K562 (cell line): ENCODE measurements at regions not wholly inside any gene's neighbourhood (a gene's known extent, or its start where the extent isn't known, plus 50 kb on each side); places are given as distances from the start of the nearest gene placed in this dataset.

Experiments used
- ATAC-seq: fragments of 200-7000 bp; cut with Tn5 transposase; 3 replicates; pipeline ENCODE4 v1.9.1; 2020; ENCODE audit warnings: moderate library complexity
- BruUV-seq: library from RNA; stranded (reverse); fragments of 400-500 nt; replicated peaks from 2 replicates; lab custom pipeline; 2021; lab: Mats Ljungman, UMichigan
- CTCF ChIA-PET: fragments of 300-600 bp; formaldehyde crosslinking; extraction: SDS; loops from one replicate; lab custom pipeline; 2021; ENCODE audit warnings: low intra/inter-chr PET ratio; lab: Yijun Ruan, JAX
- POLR2A ChIA-PET: fragments of 300-600, 350-650 bp; sonication (Branson Sonifier 250); formaldehyde crosslinking; extraction: SDS; loops from one replicate; lab custom pipeline; 2021; ENCODE audit warnings: antibody characterized with exemption, inconsistent platforms; lab: Yijun Ruan, JAX
- DNase-seq, 4 experiments: peaks; one replicate each; pipeline versions ENCODE4 v3.0.0 to v3.0.0-alpha.2; 2011 to 2018; ENCODE audit warnings: low spot score in 3 of 4, mixed read lengths in 3 of 4; ENCODE audit errors: extremely low read depth in 1 of 4
- FAIRE-seq: peaks from 2 replicates; lab custom pipeline; 2011; peaks lifted over from hg19 to GRCh38; lab: Jason Lieb, UNC
- H2AFZ ChIP-seq: 2 replicates; pipeline ENCODE4 v1.6.0; 2011; ENCODE audit warnings: low read depth, low read length, control low read depth, inconsistent platforms
- H3K27ac ChIP-seq: fragments of 200-600 bp; 3 replicates; pipeline ENCODE4 v1.8.0; 2011; ENCODE audit warnings: low read depth, mild to moderate bottlenecking, control low read depth, inconsistent platforms, low read length, moderate library complexity, mixed read lengths; ENCODE audit errors: extremely low read depth
- H3K27me3 ChIP-seq, 2 experiments: fragments of 300-600 bp in 1 of 2; 2 replicates in 1 of 2; 3 replicates in 1 of 2; pipeline versions ENCODE4 v1.6.0 to v1.8.0; 2011; ENCODE audit warnings: inconsistent platforms in 2 of 2, low read length in 2 of 2, mild to moderate bottlenecking in 1 of 2, mixed read lengths in 1 of 2, moderate library complexity in 1 of 2; ENCODE audit not compliant: control insufficient read depth in 2 of 2, insufficient read depth in 2 of 2
- H3K36me3 ChIP-seq: fragments of 300-600 bp; 3 replicates; pipeline ENCODE4 v1.8.0; 2011; ENCODE audit warnings: mild to moderate bottlenecking, low read length, inconsistent platforms; ENCODE audit not compliant: control insufficient read depth, insufficient read depth
- H3K4me1 ChIP-seq, 2 experiments: fragments of 200-600 bp in 1 of 2; replicated peaks in 1 of 2; 2 replicates in 1 of 2; 3 replicates in 1 of 2; pipeline versions ENCODE4 v1.5.1 to v1.8.0; 2011; ENCODE audit warnings: inconsistent platforms in 2 of 2, low read length in 2 of 2, mild to moderate bottlenecking in 1 of 2, mixed read lengths in 1 of 2, moderate library complexity in 1 of 2; ENCODE audit not compliant: control insufficient read depth in 2 of 2, insufficient read depth in 2 of 2
- H3K4me2 ChIP-seq: 2 replicates; pipeline ENCODE4 v1.6.1; 2011; ENCODE audit warnings: low read length, control low read depth, inconsistent platforms, mixed read lengths; ENCODE audit not compliant: insufficient read depth
- H3K4me3 ChIP-seq: fragments of 200-600 bp; sonication (generic), shearing (Covaris generic); 2 replicates; pipeline ENCODE4 v1.5.1; 2016; ENCODE audit warnings: control low read depth, inconsistent platforms
- H3K79me2 ChIP-seq: fragments of 200-600 bp; 3 replicates; pipeline ENCODE4 v1.8.0; 2011; ENCODE audit warnings: low read length, inconsistent platforms; ENCODE audit not compliant: control insufficient read depth, insufficient read depth
- H3K9ac ChIP-seq, 2 experiments: 2 replicates each; pipeline versions ENCODE4 v1.6.0 to v1.6.1; 2011; ENCODE audit warnings: low read depth in 2 of 2, low read length in 2 of 2, control low read depth in 1 of 2, inconsistent platforms in 1 of 2, mild to moderate bottlenecking in 1 of 2, mixed read lengths in 1 of 2; ENCODE audit not compliant: insufficient read depth in 1 of 2
- H3K9me1 ChIP-seq: one replicate; pipeline ENCODE4 v1.6.0; 2011; ENCODE audit warnings: inconsistent platforms, mild to moderate bottlenecking, low read length, moderate library complexity; ENCODE audit not compliant: control insufficient read depth, insufficient read depth
- H3K9me3 ChIP-seq: replicated peaks from 2 replicates; pipeline ENCODE4 v1.5.1; 2011; ENCODE audit warnings: low read depth, low read length, inconsistent platforms; ENCODE audit not compliant: control insufficient read depth, insufficient read depth
- H4K20me1 ChIP-seq: replicated peaks from 2 replicates; pipeline ENCODE4 v1.6.1; 2011; ENCODE audit warnings: low read length, inconsistent platforms, mixed read lengths; ENCODE audit not compliant: control insufficient read depth, insufficient read depth
- HDAC1 ChIP-seq, 2 experiments: fragments of 450-650 bp; IDR thresholded peaks; 2 replicates each; pipeline ENCODE4 v1.6.1; 2016 to 2017; ENCODE audit warnings: inconsistent platforms in 1 of 2, mild to moderate bottlenecking in 1 of 2, moderate library complexity in 1 of 2
- KAT8 ChIP-seq: fragments of 450-650 bp; IDR thresholded peaks from 2 replicates; pipeline ENCODE4 v1.6.1; 2016; ENCODE audit warnings: low read depth, mild to moderate bottlenecking
- LCOR ChIP-seq: sonication (generic); formaldehyde crosslinking; IDR thresholded peaks from 2 replicates; pipeline ENCODE4 v1.8.0; 2022; ENCODE audit warnings: mild to moderate bottlenecking, missing genetic modification reagents
- NELFE ChIP-seq: IDR thresholded peaks from 2 replicates; pipeline ENCODE4 v1.6.1; 2011; ENCODE audit warnings: mild to moderate bottlenecking; ENCODE audit not compliant: insufficient read depth, insufficient read length
- PHB2 ChIP-seq: fragments of 450-650 bp; IDR thresholded peaks from 2 replicates; pipeline ENCODE4 v1.6.1; 2017; ENCODE audit warnings: low read depth
- PRPF4 ChIP-seq: fragments of 200-400 bp; formaldehyde crosslinking; IDR thresholded peaks from one replicate; pipeline ENCODE4 v1.6.1; 2017; ENCODE audit warnings: low read length, low read depth, mild to moderate bottlenecking; ENCODE audit not compliant: insufficient read depth, poor library complexity, severe bottlenecking
- RBM25 ChIP-seq: fragments of 200-400 bp; formaldehyde crosslinking; IDR thresholded peaks from 2 replicates; pipeline ENCODE4 v1.6.1; 2018; ENCODE audit warnings: low read length, low read depth, moderate library complexity; ENCODE audit not compliant: severe bottlenecking
- STAG1 ChIP-seq: sonication (generic); formaldehyde crosslinking; IDR thresholded peaks from 2 replicates; pipeline ENCODE4 v1.5.0; 2020; ENCODE audit warnings: missing genetic modification reagents, borderline replicate concordance
- WGBS: fragments of 100-300 bp; shearing (Covaris generic); methylation state at CpG from one replicate; pipeline ENCODE4 v1.1.6; 2016; ENCODE audit warnings: low coverage, mixed read lengths; ENCODE audit not compliant: insufficient coverage; ENCODE audit errors: missing lambda C conversion rate; 5-methylcytosine and 5-hydroxymethylcytosine counted together
- in situ Hi-C: fragments of 300-500 bp; cut with MboI; formaldehyde crosslinking; loops from 4 replicates; pipeline ENCODE4 v1.15.0; 2018; ENCODE audit warnings: inconsistent platforms, mixed read lengths
- intact Hi-C: fragments of 100-400 bp; cut with micrococcal nuclease; formaldehyde crosslinking; loops from 2 replicates; pipeline ENCODE4 v1.14.2; 2022

DNA sequence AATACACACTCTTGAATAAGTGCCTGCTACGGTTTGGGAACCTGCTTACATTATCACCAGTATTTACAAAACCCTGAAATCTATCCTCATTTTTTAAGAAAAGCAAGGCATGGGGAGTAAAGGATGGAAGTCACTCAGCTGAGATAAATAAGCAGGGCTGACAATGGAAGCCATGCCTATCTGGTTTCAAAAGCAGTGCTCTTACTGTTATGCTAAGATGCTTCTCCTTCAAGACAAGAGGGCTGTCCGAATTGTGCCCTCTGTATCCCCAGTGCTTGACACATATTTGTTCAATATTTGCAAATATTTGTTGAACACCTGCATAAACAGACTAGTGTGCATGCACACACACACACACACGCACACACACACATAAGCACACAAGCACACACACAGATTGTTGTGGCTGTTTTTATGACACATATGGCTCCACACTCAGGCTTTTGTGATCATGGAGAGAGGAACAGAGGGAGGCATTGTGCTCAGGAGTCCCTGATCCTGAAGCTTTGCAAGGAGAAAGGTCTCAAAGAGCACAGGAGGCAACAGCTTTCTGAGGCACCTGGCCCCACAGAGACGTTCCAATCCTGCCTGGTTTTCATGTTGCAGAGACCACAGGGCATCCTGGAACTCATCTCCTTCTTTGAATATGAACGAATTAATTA lies 401.6 kb upstream of the CDH11 start:
- FAIRE-seq, result no peak
- intact Hi-C loops (no loop called here), in situ Hi-C loops (no loop called here)
- Histone ChIP-seq H2AFZ (no peak overlapping the region), H3K9me3 (no peaks in the 10 kb centered on the region), H3K27me3 (no peaks in the 10 kb centered on the region), H3K9ac (no peak overlapping the region), H3K79me2 (no peaks in the 10 kb centered on the region), H3K4me2 (no peak overlapping the region), H4K20me1 (no peaks in the 10 kb centered on the region), H3K36me3 (no peaks in the 10 kb centered on the region), H3K4me1 (no peaks in the 10 kb centered on the region), H3K9me1 (no peaks in the 10 kb centered on the region), H3K4me3 (no peak overlapping the region), H3K27ac (no peak overlapping the region)
- WGBS, result 0% methylated on average over 5 of the region's 5 CpGs
- POLR2A ChIA-PET, result no interaction called here
- TF ChIP-seq LCOR (CRISPR knock-in tag), result no peak
- TF ChIP-seq PRPF4, result no peak
- TF ChIP-seq HDAC1 (IDR thresholded peaks at IDR 0.05), result no peak
- no peak for TF ChIP-seq KAT8
- TF ChIP-seq PHB2, result no peak
- BruUV-seq, result no TSS peak
- DNase-seq, result no peak
- CTCF ChIA-PET, result no interaction called here
- ATAC-seq, result no peak

DNA sequence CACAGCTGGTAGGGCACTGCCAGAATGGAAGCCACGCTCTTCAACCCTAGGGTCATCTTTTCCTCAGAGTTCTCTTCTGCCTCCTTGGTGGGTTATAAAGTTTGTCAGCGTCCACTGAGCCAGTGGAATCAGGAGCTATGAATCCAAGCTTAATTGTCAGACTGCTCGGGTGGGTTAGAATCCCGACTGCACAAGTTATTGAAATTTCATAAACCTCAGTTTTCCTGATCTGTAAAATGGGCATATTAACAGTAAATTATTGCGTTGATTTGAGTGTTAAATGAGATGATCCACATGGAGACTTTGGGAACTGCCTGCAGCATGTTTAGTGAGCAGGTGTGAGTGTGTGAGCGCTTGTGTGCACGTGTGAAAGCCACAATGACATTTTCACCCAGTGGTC lies 400.5 kb upstream of the CDH11 start:
- no TSS peak for BruUV-seq
- ATAC-seq, result no peak

More for the DNA sequence above, 400.5 kb upstream of the CDH11 start:
- Histone ChIP-seq H3K4me3 (no peak overlapping the region), H3K36me3 (no peaks in the 10 kb centered on the region), H3K4me1 (no peaks in the 10 kb centered on the region), H2AFZ (no peak overlapping the region), H3K9me1 (no peaks in the 10 kb centered on the region), H3K27ac (no peak overlapping the region), H3K9me3 (no peaks in the 10 kb centered on the region), H3K27me3 (no peaks in the 10 kb centered on the region), H4K20me1 (no peaks in the 10 kb centered on the region), H3K4me2 (no peak overlapping the region), H3K79me2 (no peaks in the 10 kb centered on the region), H3K9ac (no peak overlapping the region)
- intact Hi-C loops (no loop called here), in situ Hi-C loops (no loop called here)
- FAIRE-seq, result no peak
- no peak for DNase-seq
- 2% methylated on average over 7 of the region's 7 CpGs for WGBS
- CTCF ChIA-PET, result no interaction called here
- POLR2A ChIA-PET, result no interaction called here
- TF ChIP-seq RBM25 (peak; percentile 37), NELFE (no peak), STAG1 (CRISPR knock-in tag) (no peak)
